Loucy (cell line): ENCODE measurements at regions not wholly inside any gene's neighbourhood (a gene's known extent, or its start where the extent isn't known, plus 50 kb on each side); places are given as distances from the start of the nearest gene placed in this dataset.

ENCODE experiments used
- CTCF ChIP-seq: fragments of 200-600 bp; sonication (generic); conservative IDR thresholded peaks from 2 replicates; pipeline ENCODE4 v1.5.1; 2014; ENCODE audit warnings: mild to moderate bottlenecking, antibody characterized with exemption, low read length
- EZH2phosphoT487 ChIP-seq: fragments of 200-600 bp; IDR thresholded peaks from 2 replicates; pipeline ENCODE4 v1.6.1; 2018; ENCODE audit warnings: antibody characterized with exemption, mild to moderate bottlenecking, moderate library complexity, borderline replicate concordance

DNA sequence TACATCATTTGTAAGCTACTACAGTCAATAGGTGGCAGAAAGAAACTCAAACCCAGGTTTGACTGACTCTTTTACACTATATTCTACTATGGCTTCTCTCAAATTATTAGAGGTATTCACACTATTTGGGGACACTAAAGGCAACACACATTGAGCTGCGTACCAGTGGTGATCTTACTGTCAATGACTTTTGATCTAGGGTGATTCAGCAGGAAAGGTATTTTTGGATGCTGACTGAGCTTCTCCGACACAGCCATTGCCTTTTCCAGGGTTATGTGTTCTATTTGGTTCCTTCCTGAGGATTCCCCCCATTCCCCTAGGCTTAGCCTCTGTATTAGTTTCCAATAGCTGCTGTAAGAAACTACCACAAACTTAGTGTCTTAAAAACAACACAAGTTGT, 73.2 kb upstream of the JAK1 start:
- no peak for TF ChIP-seq CTCF
- no peak for TF ChIP-seq EZH2phosphoT487
